SU-DHL-6 (cell line): ENCODE measurements at regions not wholly inside any gene's neighbourhood (a gene's known extent, or its start where the extent isn't known, plus 50 kb on each side); places are given as distances from the start of the nearest gene placed in this dataset.

ENCODE experiments used
- H2AFZ ChIP-seq: fragments of 200-600 bp; sonication (generic); 2 replicates; pipeline ENCODE4 v1.6.1; 2014; ENCODE audit warnings: low read depth, mild to moderate bottlenecking, moderate library complexity, mixed read lengths, antibody characterized with exemption, low read length; ENCODE audit not compliant: severe bottlenecking
- H3F3A ChIP-seq: fragments of 200-600 bp; shearing (Covaris generic); 2 replicates; pipeline ENCODE4 v1.6.0; 2016; ENCODE audit warnings: antibody characterized with exemption, mild to moderate bottlenecking; ENCODE audit not compliant: insufficient read depth
- H3K27ac ChIP-seq: fragments of 200-600 bp; sonication (generic); 2 replicates; pipeline ENCODE4 v1.5.1; 2016; ENCODE audit warnings: low read depth, mild to moderate bottlenecking, low read length, moderate library complexity, mixed read lengths
- H3K27me3 ChIP-seq: fragments of 200-600 bp; sonication (generic), shearing (Covaris generic); 2 replicates; pipeline ENCODE4 v1.6.0; 2014; ENCODE audit warnings: mild to moderate bottlenecking, low read length
- H3K36me3 ChIP-seq: fragments of 200-600 bp; sonication (generic); 2 replicates; pipeline ENCODE4 v1.6.1; 2014; ENCODE audit warnings: mild to moderate bottlenecking, low read length, mixed read lengths
- H3K4me2 ChIP-seq: fragments of 300-600, 200-600 bp; shearing (Covaris generic), sonication (generic); 2 replicates; pipeline ENCODE4 v1.6.0; 2014; ENCODE audit warnings: low read length, low read depth, mild to moderate bottlenecking; ENCODE audit not compliant: poor library complexity, severe bottlenecking
- H3K4me3 ChIP-seq: fragments of 200-600 bp; sonication (generic); 2 replicates; pipeline ENCODE4 v1.5.1; 2014; ENCODE audit warnings: antibody characterized with exemption, low read length, mild to moderate bottlenecking, mixed read lengths; ENCODE audit not compliant: insufficient read depth, poor library complexity, severe bottlenecking
- H3K79me2 ChIP-seq: fragments of 200-600 bp; sonication (generic); 2 replicates; pipeline ENCODE4 v1.6.1; 2014; ENCODE audit warnings: mild to moderate bottlenecking, low read length, moderate library complexity; ENCODE audit not compliant: insufficient read depth
- H3K9ac ChIP-seq: fragments of 200-600 bp; sonication (generic); 2 replicates; pipeline ENCODE4 v1.7.0; 2014; ENCODE audit warnings: mild to moderate bottlenecking, low read length
- H3K9me2 ChIP-seq: fragments of 200-600 bp; sonication (generic); replicated peaks from 2 replicates; pipeline ENCODE4 v1.6.1; 2014; ENCODE audit warnings: low read length; ENCODE audit not compliant: insufficient read depth
- H3K9me3 ChIP-seq: fragments of 200-600 bp; sonication (generic); 2 replicates; pipeline ENCODE4 v1.6.1; 2014; ENCODE audit warnings: low read length, mixed read lengths; ENCODE audit not compliant: insufficient read depth
- H4K20me1 ChIP-seq: fragments of 200-600 bp; sonication (generic); 2 replicates; pipeline ENCODE4 v1.6.1; 2014; ENCODE audit warnings: low read depth, mild to moderate bottlenecking, antibody characterized with exemption, low read length, moderate library complexity, mixed read lengths
- EZH2phosphoT487 ChIP-seq: fragments of 200-600 bp; sonication (generic), shearing (Covaris generic); conservative IDR thresholded peaks from 2 replicates; pipeline ENCODE4 v1.6.1; 2018; ENCODE audit warnings: mild to moderate bottlenecking, antibody characterized with exemption, low read length, moderate library complexity, mixed read lengths
- TF ChIP-seq, protein P1 (sequence below): fragments of 200-600 bp; sonication (generic); IDR thresholded peaks from one replicate; pipeline ENCODE4 v1.5.1; 2017; ENCODE audit warnings: antibody characterized with exemption, mild to moderate bottlenecking, low read length, moderate library complexity; ENCODE audit not compliant: insufficient read depth, poor library complexity, severe bottlenecking

GRCh38 chr13:73658639-73659038 lies 475.6 kb downstream of the KLF12 start:
- H3K9ac ChIP-seq = no peak overlapping the region
- no peaks in the 10 kb centered on the region for H3K36me3 ChIP-seq

GRCh38 chr13:73657821-73658540 lies 476.2 kb downstream of the KLF12 start:
- Histone ChIP-seq H3K27ac (no peak overlapping the region), H4K20me1 (no peaks in the 10 kb centered on the region), H3K27me3 (no peaks in the 10 kb centered on the region), H3F3A (no peaks in the 10 kb centered on the region), H3K9me3 (no peaks in the 10 kb centered on the region), H3K4me2 (no peak overlapping the region), H3K9ac (no peak overlapping the region), H3K9me2 (no peaks in the 10 kb centered on the region), H2AFZ (no peak overlapping the region), H3K79me2 (no peaks in the 10 kb centered on the region), H3K4me3 (no peak overlapping the region), H3K36me3 (no peaks in the 10 kb centered on the region)
- TF ChIP-seq, protein P1, sequence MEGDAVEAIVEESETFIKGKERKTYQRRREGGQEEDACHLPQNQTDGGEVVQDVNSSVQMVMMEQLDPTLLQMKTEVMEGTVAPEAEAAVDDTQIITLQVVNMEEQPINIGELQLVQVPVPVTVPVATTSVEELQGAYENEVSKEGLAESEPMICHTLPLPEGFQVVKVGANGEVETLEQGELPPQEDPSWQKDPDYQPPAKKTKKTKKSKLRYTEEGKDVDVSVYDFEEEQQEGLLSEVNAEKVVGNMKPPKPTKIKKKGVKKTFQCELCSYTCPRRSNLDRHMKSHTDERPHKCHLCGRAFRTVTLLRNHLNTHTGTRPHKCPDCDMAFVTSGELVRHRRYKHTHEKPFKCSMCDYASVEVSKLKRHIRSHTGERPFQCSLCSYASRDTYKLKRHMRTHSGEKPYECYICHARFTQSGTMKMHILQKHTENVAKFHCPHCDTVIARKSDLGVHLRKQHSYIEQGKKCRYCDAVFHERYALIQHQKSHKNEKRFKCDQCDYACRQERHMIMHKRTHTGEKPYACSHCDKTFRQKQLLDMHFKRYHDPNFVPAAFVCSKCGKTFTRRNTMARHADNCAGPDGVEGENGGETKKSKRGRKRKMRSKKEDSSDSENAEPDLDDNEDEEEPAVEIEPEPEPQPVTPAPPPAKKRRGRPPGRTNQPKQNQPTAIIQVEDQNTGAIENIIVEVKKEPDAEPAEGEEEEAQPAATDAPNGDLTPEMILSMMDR = no peak
- no peak for TF ChIP-seq EZH2phosphoT487

More at GRCh38 chr13:73658639-73659038, 475.6 kb downstream of the KLF12 start:
- no peaks in the 10 kb centered on the region for H4K20me1 ChIP-seq
- H3K9me3 ChIP-seq = no peaks in the 10 kb centered on the region
- H3K27me3 ChIP-seq = no peaks in the 10 kb centered on the region
- no peaks in the 10 kb centered on the region for H3K79me2 ChIP-seq
- H3F3A ChIP-seq = no peaks in the 10 kb centered on the region
- H2AFZ ChIP-seq = no peak overlapping the region
- no peak overlapping the region for H3K27ac ChIP-seq
- TF ChIP-seq EZH2phosphoT487 = no peak
- TF ChIP-seq, protein P1 = no peak
- no peak overlapping the region for H3K4me3 ChIP-seq
- no peak overlapping the region for H3K4me2 ChIP-seq
- no peaks in the 10 kb centered on the region for H3K9me2 ChIP-seq

DNA sequence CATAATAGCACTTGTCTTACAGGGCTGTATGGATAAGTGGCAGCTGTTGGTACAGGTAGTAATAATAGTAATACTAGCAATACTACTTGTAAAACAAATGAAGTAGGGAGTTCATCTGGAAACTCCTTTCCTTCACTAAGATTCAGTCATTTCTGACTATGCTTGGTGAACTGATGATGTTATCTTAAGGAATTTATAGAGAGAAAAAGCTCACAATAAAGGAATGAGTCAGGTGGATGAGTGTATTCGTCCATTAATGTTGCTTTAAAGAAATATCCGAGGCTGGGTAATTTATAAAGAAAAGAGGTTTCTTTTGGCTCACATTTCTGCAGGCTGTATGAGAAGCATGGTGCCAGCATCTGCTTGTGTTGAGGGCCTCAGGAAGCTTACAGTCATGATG lies 477.3 kb downstream of the KLF12 start:
- Histone ChIP-seq H3K79me2 (no peaks in the 10 kb centered on the region), H3K4me3 (no peak overlapping the region), H3F3A (no peaks in the 10 kb centered on the region), H3K27ac (no peak overlapping the region), H3K4me2 (no peak overlapping the region), H4K20me1 (no peaks in the 10 kb centered on the region), H3K27me3 (no peaks in the 10 kb centered on the region), H3K36me3 (no peaks in the 10 kb centered on the region), H3K9me2 (no peaks in the 10 kb centered on the region), H2AFZ (no peak overlapping the region), H3K9me3 (no peaks in the 10 kb centered on the region), H3K9ac (no peak overlapping the region)
- TF ChIP-seq, protein P1 = no peak
- no peak for TF ChIP-seq EZH2phosphoT487
